Glomerular endothelial cell (primary cell): ENCODE measurements at regions not wholly inside any gene's neighbourhood (a gene's known extent, or its start where the extent isn't known, plus 50 kb on each side); places are given as distances from the start of the nearest gene placed in this dataset.
"Not testable (repeated sequence)": the region's sequence is repeated elsewhere in the genome, so short reads cannot be mapped to it uniquely, and the experiment has no call there.

Source experiments
- DNase-seq: peaks from one replicate; pipeline ENCODE4 v3.0.0-alpha.2; 2011; ENCODE audit warnings: low read depth, low spot score; ENCODE audit errors: extremely low read depth

DNA sequence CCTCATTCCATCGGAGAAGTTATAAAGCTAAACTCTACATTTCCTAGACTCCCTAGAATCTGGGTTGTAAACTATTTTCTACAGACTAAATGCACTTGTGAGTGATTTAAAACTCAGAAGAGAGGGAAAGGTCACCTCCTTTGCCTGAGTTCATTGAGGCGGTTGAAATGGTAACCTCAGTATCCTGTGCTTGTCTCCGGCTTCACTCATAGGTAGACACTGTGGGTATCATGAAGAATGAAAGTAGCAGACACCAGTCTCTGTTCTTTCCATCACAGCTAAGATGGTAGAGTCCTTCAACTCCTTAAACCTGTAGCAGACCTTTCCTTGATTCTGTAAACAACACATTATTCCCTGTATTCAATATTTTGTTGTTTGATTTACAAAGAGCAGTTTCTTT is 291.3 kb upstream of the ANKRD50 start:
- DNase-seq: no peak

DNA sequence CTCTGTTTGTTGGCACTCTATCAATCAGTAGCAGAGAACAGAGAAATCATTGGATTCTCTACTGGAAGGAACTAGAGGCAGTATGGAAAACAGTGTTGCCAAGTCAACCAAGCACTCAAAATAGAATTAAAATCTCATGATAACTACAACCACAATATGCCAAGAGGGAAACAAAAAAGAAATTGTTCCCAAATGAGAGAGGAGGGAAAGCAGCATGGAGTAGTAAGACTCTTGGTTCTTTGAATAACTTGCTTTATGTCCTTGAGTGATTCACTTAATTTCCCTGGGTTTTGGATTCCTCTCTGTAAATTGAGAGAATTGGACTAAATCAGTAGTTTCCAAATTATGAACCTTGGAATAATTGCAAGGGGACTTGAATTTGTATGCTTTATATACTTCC is 285.5 kb upstream of the ANKRD50 start:
- no peak for DNase-seq

DNA sequence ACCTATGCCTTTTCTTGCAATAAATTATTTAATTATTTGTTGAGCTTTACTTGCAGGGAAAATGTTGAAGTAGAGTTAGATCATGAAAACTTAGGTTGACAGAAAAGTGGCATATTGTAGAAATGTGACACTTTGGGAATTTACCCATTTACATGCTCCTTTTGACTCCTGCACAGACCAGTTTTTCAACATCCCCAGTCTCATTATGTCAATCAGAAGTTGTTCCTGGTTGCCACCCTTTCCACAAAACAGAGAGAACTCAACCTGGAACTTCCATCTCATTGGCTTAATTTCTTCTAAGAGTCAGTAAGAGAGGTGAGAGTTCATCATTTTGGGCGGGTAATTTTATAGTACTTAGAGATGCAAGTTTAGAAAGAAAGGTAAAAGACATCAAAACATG is 284.6 kb upstream of the ANKRD50 start:
- no peak for DNase-seq

DNA sequence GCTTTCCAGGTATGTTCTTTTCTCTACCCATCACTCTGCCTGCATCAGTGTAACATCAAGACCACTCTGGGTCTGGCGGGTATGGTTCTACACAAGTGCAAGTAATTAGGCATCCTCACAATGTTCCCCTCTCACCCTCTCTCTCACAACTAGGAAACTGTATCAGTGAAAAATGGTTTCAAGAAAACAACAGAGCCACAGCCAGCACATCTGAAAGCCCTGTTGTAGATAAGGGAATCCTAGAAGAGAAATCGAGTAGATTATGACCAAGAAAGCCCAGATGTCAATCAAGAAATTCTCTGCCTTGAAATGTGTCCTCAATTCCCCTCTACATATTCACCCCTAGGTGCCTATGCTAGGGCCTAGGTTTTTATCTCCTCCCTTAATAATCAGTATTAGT is 281.3 kb upstream of the ANKRD50 start:
- DNase-seq: no peak

DNA sequence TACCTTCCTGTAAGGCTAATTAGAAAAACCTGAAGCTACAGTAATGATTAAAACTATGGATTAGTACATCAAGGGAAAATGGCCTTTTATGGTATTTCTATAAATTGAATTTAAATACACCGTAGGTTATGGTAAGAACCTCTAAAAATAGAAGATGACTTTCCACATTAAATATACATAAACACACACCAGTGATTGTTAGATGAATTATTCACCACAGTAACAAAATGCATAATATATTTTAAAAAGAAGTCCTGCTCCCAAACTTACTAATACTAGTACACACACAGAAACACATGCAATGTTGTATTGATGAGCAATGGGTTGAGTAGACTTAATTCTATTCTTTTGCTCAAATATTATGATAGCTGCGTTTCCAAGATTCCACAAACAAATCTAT is 277.9 kb upstream of the ANKRD50 start:
- no peak for DNase-seq

DNA sequence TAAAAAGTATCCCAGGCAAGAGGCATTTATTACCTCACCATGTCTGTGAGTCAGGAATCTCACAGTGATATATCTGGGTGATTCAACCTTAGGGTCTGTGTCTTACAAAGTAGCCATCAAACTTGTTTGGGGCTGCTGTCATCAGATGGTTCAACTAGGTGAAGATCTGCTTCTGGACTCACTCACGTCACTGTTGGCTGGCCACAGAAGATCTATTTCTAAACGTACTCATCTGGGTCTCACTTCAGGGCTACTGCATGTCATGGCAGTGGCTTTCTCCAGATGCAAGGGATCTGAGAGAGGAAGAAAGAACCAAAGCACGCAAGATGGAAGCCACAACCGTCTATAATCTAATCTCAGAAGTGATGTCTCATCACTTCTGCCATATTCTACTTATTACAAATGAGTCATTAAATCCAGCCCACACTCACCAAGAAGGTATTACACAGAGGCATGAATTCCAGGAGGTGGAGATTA is 267.8 kb upstream of the ANKRD50 start:
- DNase-seq: no peak

DNA sequence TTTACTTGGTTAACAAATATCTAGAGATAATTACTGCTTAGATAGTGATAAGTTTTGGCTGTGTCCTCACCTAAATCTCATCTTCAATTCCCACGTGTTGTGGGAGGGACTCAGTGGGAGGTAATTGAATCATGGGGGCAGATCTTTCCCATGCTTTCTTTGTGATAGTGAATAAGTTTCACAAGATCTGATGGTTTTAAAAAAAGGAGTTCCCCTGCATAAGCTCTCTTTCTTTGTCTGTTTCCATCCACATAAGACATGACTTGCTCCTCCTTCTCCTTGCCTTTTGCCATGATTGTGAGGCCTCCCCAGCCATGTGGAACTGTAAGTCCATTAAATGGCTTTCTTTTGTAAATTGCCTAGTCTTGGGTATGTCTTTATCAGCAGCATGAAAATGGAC is 266.0 kb upstream of the ANKRD50 start:
- DNase-seq: not testable (repeated sequence)

DNA sequence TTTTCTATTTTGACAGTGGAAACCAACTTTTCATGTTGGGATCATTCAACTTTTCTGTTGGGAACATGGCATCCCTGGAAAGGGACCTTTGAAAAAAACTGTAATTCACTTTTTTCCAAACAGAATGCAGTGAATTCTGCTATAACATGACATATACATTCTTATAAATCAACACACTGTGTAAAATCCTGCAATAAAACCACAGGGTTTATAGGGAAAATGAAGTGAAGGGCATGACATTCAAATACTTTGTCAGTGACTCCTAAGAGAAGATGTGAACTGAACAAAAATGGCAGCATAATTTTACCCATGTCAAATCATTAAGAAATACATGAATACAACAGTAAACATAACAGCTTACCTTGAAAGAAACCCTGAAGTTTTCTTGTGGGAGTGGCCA is 264.5 kb upstream of the ANKRD50 start:
- DNase-seq: no peak

DNA sequence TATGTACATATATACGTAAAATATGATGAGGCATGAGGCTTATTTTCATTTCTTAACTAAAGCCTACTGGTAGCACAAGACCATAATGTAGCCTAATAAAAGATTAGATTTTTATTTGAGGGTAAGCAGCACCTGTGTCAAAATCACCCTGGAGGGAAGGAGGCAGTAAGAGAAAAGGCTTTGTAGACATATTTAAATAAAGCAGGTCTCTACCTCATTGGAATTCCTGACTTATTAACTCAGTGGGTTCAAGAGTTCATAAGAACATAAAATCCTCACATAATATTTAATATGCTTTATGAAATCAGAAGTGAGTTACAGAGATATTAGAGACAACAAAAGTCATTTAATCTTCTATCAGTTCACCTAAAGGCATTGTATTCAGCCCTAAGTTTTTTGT is 261.6 kb upstream of the ANKRD50 start:
- DNase-seq: no peak

DNA sequence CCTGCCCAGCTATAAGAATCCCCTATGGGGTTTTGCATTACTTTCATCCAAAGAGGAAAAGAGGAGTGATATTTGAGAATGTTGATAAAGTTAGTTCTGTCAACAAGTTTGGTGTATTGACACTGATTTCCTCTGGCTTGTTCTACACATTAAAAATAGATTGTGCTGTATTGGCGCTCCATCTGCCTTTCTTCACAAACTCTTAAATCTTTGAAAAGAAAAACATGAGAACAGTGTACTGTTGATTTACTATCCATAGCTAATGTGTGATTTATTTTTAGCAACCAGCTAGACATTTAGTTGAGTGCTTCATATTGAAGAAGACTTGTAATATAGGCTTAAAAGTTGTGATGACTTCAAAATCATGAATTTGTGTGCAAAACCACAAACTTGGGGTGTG is 261.2 kb upstream of the ANKRD50 start:
- DNase-seq: no peak

DNA sequence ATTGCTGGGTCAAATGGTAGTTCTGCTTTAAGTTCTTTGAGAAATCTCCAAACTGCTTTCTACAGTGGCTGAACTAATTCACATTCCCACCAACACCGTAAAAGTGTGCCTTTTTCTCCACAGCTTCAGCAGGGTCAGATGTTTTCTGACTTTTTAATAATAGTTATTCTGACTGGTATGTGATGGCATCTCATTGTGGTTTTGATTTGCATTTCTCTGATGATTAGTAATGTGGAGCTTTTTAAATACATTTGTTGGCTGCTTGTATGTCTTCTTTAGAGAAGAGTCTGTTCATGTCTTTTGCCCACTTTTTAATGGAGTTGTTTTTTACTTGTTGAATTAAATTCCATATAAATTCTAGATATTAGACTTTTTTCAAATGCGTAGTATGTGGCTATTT is 257.5 kb upstream of the ANKRD50 start:
- DNase-seq: no peak

DNA sequence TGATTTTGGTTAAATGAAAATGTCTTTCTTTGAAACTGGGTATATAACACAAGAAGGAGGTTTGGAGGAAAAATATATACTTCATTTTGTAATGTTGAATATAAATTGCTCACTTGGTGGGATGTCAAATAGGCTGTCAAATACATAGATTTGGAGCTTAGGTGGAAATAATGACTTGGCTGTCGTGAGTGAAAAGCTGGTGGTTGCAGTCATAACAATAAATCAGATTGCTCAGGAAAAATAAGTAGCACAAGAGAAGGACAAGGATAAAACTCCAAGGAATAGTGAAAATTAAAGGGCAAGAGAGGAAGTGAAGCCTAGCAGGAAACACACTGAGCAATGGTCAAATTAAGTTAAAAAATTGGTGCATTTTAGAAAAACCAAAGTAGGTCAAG is 253.0 kb upstream of the ANKRD50 start:
- no peak for DNase-seq

DNA sequence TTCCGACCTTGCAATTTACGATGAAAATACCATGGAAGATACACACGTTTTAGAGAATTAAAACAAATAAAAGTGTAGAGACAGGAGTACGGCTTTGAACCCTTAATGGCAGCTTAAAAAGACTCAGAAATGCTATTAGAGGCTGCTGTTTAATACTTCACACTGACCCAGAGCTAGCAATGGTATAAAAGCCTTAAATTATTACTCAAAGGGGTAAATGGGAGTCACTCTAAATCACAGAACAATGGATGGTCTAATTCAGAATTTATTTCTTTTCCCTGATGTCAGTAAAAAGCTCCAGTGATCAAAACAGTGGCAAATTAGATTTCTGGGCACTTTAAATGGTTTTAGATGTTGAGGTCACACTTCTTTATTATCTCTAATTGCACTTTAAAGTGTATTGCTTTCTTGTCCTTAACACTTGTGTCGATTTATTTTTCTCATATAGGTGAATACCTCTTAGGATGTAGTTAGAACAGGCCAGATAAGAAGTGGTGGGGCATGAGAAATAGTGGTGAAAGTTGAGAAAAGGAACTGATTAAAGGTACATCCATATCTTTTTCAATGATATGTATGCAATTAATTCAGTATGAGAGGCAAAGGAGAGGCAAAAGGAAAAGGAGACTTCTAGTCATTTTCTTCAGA is 252.4 kb upstream of the ANKRD50 start:
- DNase-seq: no peak

DNA sequence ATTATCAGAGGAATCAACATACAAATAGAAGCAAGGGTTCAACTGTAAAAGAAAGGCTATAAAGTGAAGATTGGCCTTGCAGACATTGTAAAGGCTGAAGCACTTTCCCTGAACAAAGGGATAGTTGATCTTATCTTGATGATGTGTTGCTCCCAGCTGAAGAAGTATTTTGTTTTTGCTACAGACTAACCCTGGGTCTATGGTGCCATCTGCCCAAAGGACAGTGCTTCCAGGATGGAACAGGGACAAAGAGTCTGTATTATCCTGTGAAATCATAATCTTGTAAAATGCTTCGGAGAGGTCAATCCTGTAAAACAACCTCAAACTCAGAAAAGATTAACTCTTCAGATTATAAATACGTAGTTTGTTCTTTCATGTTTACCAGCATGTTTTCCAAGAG is 251.7 kb upstream of the ANKRD50 start:
- DNase-seq: no peak

DNA sequence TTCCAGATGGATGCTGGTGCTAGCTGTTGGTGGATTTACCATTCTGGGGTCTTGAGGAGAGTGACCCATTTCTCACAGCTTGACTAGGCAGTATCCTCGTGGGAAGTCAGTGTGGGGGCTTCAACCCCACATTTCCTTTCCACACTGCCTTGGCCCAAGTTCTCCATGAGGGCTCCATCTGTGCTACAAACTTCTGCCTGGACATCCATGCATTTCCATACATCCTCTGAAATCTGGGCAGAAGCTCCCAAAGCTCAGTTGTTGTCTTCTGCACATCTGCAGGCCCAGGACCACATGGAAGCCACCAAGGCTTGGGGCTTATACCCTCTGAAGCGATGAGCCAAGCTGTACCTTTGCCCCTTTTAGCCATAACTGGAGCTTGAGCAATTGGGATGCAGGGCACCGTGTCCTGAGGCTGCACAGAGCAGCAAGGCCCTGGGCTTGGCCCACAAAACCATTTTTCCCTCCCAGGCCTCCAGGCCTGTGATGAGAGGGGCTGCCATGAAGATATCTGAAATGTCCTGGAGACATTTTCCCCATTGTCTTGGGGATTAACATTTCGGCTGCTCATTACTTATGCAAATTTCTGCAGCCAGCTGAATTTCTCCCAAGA is 248.7 kb upstream of the ANKRD50 start:
- DNase-seq: no peak

DNA sequence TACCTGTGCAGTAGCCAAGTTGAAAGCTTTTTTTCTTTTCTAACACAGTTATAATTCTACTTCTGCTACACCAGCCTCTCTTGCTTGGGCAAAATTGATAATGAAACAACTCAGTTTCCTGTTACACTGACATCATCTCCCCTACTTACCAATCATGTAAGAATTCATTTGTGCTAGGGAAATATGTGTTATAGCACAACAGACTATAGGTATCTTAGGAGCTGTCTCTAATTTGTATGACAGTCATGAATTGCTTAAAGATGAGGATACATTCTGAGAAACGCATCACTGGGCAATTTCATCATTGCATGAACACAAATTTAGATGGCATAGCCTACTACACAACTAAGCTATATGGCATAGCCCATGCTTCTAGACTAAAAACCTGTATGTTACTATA is 246.3 kb upstream of the ANKRD50 start:
- no peak for DNase-seq

DNA sequence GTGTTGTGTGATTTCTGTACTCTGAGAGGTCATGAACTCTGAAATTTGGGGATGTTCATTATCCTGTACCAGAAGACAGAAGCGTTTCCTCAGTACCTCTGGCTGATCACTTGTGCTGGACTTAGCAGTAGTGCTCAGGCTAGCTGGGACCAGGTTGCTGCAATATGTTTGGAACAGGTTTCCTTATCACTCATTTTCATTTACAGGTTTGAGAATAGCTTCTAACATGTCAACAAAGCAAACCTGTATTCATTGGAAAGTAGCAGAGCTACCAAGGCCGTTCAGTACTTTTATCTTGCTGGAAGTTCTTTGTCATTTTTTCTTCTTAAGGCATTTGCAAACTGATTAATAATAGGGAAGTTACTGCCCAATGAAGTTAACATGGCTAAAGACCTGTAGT is 242.9 kb upstream of the ANKRD50 start:
- DNase-seq: no peak

DNA sequence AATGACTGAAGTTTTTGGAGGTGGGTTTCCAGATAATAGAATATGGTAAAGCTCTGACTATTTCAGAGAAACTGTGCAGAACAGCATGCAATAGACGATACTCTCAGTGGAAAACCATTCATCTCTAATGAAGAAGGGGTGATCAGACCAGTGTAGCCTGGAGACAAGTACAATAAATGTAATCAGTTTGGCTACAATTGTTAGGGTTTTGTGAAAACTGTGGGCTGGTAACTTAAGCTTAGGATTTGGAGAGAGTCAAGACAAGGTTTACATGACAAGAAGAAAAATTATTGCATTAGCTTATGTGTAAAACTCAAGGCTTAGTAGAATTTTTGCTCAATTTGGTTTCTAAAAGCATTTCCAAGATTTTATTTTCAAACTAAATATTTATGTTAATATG is 241.5 kb upstream of the ANKRD50 start:
- DNase-seq: no peak

DNA sequence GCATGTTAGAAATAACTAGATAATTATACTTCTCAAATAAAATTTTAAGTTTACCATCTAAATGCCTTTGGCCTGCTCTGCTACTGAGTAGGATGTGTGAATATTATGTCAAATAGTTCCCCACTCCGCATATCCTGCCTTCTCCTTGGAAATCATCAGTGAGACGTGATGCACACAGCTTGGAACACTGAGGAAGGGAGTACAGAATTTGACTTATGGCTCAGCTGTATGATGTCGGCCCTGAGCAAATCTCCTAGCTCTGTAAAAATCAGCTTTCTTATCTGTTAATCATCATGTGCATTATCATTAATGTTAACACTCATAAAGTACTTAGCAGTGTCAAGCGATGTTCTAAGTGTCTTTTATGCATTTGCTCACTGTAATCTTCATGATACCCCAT is 241.0 kb upstream of the ANKRD50 start:
- no peak for DNase-seq

DNA sequence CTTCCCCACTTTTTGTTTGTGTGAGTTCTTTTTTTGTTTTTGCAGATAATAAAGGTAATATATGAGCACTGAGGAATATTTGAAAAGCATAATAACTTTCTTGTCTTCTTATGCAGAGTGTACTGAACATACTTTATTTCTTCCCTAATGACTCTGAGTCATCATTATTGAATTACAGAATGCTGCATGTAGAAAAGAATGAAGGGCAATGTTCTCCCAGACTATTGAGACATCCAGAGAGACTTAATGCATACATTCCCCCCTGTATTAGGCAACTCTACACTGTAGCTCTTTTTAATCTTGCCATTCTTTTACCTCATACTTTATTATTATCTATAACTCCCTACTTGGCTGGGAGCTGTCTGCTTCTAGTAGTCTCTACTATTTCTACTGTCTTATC is 240.5 kb upstream of the ANKRD50 start:
- DNase-seq: no peak

DNA sequence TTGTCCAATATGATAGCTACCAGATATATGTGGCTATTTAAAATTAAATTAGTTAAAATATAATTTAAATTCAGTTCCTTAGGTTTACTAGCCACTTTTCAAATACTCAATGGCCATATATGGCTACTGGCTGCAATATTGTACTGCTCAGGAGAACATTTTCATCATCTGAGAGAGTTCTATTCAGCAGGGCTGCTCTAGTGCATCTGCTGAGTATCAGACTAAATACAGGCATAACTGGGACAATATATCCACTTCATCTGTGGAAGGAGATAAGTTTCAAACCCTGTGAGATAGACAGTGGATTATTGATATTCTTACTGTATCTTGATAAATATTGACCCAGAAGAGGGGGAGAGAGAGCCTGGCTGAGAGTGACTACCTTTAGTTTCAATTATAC is 240.1 kb upstream of the ANKRD50 start:
- DNase-seq: no peak

DNA sequence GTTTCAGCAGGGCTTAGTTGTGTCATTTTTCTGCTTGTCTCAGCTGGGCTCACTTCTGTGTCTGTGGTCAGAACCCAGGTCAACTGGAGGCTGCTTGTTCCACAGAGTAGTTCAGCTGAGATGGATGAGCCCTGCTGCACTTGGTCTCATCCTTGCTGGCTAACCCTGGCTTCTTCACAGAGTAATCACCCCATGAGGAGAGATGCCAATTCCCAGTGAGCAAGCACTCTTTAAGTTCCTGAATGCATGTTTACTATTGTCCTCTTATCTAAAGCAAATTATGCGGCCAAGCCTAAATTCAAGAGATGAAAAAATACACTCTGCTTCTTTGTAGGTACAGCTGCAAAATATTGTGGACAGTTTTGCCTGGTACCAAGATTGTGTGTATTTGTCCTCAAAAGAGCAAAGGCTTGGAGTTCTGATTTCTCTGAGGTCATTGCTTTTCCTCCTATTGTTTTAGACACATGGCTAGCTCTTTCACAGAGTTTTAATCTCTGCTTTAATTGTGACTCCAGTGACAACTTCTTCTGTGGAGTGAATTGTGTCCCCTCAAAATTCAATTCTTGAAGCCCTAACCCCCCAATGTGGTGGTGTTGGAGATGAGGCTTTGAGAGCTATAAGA is 236.6 kb upstream of the ANKRD50 start:
- no peak for DNase-seq
